ENCODE measurements at regions not wholly inside any gene's neighbourhood (a gene's known extent, or its start where the extent isn't known, plus 50 kb on each side); places are given as distances from the start of the nearest gene placed in this dataset.

DNA sequence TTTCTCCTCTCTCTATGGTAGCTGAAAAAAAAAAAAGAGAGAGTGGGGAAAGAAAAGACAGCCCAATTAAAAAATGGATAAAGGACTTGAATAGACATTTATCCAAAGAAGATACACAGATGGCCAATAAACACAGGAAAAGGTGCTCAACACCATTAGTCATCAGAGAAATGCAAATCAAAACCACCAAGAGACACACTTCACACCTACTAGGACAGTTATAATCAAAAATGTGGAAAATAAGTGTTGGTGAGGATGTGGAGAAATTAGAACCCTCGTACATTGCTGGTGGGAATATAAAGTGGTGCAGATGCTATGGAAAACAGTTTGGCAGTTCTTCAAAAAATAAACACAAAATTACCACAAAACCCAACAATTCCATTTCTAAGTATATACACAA, 172.4 kb upstream of the GRIN2B start:
- DNase-seq = no peak

- no peak for DNase-seq
Measured at GRCh38 chr12:14156606-14157005, 175.2 kb upstream of the GRIN2B start.

GRCh38 chr12:14157088-14157747, 175.8 kb upstream of the GRIN2B start:
- DNase-seq = no peak

GRCh38 chr12:14164266-14164665, 182.9 kb upstream of the GRIN2B start:
- no peak for DNase-seq

- DNase-seq = peak; percentile 52
Measured at GRCh38 chr12:14167005-14167628, 185.7 kb upstream of the GRIN2B start.

GRCh38 chr12:14169281-14169680, 187.9 kb upstream of the GRIN2B start:
- no peak for DNase-seq

GRCh38 chr12:14171106-14171505, 189.7 kb upstream of the GRIN2B start:
- no peak for DNase-seq

- DNase-seq = no peak
Measured at GRCh38 chr12:14175206-14175605, 190.3 kb upstream of the ATF7IP start.

DNA sequence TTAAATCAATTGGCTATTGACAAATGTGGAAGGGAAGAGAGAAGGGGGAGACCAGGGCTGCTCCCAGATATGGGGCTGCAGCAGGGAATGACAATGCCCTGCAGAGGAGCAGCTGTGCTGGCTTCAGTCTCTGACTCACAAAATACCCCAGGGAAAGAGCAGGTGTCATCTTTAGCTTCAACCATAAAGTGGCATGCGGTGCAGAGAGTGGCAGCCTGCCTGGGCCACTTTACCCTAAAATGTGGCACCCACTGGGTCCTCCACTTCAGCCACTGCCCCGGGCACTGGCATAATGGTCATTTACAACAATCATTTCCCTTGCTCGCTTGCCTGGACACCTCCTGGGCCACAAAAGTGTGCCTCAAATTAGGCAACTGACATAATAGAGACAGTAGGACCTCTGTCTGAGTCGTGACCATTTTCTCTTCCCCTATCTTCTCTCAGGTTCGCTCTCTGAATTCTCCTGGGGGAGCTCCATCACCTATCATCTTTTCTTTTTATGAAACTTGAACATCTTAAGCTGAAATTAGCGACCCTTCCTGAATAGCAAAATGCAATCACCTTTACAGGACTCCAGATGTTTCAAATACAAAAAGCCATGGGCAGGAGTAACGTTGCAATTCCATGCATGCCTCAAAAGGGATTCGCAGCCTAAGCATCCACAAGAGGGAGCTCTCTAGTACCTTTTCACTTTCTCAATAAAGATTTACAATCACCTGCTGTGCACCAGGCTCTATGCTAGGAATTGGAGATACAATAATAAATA, 179.9 kb upstream of the ATF7IP start:
- peak; percentile 31 for DNase-seq

- no peak for DNase-seq
Measured at GRCh38 chr12:14186193-14186502, 179.3 kb upstream of the ATF7IP start.

GRCh38 chr12:14187002-14187401, 178.5 kb upstream of the ATF7IP start:
- DNase-seq = no peak

DNA sequence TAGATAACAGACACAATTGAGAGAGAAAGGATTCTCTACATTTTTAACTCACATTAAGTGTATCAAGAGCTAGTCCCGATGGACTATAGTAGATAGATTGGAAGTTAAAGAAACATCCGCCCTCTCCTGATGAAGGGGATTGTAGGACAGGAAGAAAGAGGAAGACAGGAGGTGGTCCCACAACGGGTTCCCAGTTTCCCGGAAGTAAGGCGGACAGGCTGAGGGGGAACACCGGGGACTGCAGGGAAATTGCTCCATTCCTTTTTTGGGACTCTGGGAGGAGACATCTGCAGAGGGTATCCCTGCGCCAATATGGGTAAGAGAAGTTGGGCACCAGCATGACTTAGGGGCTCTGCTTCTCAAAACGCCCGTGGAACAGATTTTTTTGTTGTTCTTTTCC, 177.5 kb upstream of the ATF7IP start:
- DNase-seq = no peak

GRCh38 chr12:14188744-14189143, 176.7 kb upstream of the ATF7IP start:
- DNase-seq = no peak

DNA sequence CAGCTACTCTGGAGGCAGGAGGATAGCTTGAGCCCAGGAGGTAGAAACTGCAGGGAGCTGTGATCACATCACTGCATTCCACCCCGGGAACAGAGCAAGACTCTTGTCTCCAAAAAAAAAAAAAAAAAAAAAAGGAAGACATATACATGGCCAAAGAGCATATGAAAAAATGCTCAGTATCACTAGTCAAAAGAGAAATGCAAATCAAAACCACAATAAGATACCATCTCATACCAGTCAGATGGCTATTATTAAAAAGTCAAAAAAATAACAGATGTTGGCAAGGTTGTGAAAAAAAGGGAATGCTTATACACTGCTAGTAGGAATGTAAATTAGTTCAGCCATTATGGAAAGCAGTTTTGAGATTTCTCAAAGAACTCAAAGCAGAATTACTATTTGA, 174.8 kb upstream of the ATF7IP start:
- peak; percentile 7 for DNase-seq

DNA sequence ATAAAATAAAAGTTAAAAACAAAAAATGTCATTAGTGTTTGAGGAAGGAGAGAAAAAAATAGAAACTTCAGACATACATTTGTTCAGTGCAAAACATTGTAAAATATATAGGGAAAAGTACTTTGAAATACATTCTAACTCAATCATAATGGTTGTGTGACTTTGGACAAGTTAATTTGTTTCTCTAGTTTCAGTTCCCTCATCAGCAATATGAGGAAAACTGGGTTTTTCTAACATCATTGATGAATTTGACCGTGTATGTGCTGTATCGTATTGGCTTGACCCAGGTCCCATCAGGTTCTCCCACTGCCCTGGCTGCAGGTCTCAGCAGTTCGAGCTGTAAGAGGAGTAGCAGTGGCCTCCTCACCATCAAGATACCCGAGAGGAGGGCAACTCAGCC, 173.9 kb upstream of the ATF7IP start:
- no peak for DNase-seq

- DNase-seq = no peak
Measured at GRCh38 chr12:14193639-14194038, 171.8 kb upstream of the ATF7IP start.

DNA sequence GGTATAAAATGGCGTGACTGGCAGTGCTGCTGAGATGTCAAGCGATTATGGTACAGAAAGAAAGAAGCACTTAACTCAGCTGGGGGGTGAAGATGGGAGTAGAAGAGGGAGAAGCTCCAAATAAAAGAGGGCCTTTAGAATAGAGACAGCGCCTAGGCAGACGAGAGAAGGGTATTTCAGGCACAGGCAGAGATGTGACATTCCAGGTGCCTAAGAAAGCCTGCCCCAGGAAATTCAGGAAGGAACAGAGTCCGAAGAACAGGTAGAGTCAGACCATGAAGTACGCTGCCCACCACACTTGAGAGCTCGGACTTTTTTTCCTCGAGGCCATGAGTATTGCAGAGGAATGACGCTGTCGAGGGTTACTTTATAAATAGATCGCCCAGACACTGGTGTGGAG, 170.9 kb upstream of the ATF7IP start:
- DNase-seq = no peak

DNA sequence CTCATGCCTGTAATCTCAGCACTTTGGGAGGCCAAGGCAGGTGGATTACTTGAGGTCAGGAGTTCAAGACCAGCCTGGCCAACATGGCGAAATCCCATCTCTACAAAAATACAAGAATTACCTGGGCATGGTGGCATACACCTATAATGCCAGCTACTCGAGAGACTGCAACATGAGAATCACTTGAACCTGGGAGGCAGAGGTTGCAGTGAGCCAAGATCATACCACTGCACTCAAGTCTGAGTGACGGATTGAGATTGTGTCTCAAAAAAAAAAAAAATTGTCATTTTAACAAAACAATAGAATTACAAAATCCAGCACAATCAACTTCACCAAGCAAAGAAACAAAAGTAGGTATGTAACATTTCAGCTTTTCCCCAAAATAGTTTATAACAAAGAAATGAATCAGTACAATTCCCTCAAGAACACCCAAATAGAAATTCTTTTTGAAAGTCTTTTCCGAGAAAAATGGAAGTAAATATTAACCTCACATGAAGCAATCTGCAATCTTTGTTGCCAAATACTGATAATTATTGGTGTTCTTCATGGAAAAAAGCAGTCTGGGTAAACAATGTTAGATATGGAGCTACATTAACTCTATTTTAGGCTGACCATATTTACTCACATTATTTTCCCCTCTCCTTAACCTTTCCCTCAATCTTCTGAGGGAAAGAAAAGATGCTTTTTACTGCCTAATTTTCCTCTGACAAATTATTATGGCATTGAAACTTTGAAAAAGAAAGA, 165.9 kb upstream of the ATF7IP start:
- no peak for DNase-seq

GRCh38 chr12:14200598-14200997, 164.9 kb upstream of the ATF7IP start:
- no peak for DNase-seq

DNA sequence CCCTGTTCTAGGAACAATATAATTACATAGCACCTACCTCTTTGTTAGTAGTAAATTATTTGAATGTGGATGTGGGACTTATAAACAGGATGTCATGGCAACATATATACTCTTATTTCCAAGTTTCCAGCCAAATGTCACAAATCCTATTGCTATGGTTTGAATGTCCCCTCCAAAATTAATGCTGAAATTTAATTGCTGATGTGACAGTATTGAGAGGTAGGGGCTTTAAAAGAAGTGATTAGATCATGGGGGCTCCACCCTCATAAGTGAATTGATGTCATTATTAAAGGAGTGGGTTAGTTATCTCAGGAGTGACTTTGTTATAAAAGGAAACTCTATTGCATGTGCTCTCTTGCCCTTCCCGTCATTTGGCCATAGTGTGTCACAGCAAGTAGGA, 164.2 kb upstream of the ATF7IP start:
- DNase-seq = no peak

DNA sequence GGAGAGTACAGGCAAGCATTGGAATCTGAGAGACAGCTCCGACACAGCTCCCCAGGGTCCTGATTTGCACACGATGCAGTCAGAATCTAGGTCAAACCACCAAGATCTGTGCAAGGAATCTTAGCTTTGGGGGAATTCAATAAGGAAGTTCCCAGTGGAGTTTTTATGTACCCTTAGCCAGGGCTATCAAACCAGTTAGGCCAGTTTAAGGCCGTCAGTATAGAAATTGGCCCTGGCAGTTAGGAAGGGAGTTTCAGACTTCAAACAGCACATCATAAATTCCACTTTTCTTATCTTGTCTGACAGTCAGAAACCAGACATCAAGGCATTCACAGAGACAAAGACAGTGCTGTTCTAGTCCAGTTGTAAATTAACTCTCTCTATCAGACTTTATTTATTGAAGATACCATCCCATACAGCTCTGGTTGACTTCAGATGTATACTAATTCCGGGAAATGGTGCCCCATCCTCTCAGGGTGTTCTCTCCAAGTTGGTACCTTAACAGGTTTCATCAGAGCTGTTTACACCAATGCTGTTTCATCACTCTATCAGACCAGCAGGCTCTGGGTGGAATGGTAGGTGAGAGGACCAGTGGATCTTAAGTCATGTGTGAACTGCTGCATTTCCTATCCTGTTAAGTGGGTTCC, 157.5 kb upstream of the ATF7IP start:
- no peak for DNase-seq

DNA sequence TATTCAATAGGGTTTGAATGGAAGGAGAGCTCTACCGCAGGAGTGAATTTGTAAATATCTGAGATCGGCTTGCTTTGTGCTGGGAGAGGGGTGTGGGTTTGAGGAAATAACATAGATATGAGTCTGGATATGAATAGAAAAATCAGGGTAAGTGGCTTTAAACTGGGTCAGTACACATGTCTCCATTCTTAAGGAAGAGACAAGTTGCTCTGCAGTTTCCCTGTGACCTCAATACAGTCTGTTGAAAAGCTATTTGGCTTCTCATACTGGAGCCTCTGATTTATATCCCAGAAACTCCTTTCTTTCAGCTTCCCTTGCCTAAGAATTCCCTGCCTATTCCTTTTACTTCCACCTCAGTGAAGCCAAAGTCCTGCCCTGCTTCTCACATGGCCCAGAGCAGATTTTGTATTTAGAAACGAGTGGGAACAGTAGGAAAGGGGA, 153.5 kb upstream of the ATF7IP start:
- no peak for DNase-seq

- peak; percentile 24 for DNase-seq
Measured at GRCh38 chr12:14213542-14213941, 151.9 kb upstream of the ATF7IP start.
